HL-60 (cell line): ENCODE measurements at regions not wholly inside any gene's neighbourhood (a gene's known extent, or its start where the extent isn't known, plus 50 kb on each side); places are given as distances from the start of the nearest gene placed in this dataset.

Source experiments
- GABPA ChIP-seq: IDR thresholded peaks from 2 replicates; pipeline ENCODE4 v1.6.1; 2012; ENCODE audit warnings: low read depth
- POLR2AphosphoS5 ChIP-seq: IDR thresholded peaks from 2 replicates; pipeline ENCODE4 v1.6.1; 2012; ENCODE audit warnings: low read depth
- TF ChIP-seq, protein P1 (sequence below): IDR thresholded peaks from one replicate; pipeline ENCODE4 v1.5.1; 2011; ENCODE audit warnings: low read length, control low read depth, inconsistent platforms; ENCODE audit not compliant: insufficient read depth

DNA sequence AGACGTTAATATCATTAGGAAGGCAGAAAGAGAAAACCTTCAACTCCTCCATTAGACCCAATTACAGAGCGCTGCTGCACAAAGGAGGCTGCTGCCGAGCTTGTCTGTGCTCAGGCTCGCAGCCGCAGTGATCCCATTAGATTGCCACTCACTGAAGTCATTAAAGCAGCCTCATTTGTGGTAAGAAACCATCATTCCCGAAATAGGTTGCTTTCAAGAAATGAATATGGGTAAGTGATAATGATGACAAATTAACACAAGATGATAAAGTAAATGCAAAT is 137.2 kb downstream of the CAVIN4 start:
- TF ChIP-seq, protein P1, sequence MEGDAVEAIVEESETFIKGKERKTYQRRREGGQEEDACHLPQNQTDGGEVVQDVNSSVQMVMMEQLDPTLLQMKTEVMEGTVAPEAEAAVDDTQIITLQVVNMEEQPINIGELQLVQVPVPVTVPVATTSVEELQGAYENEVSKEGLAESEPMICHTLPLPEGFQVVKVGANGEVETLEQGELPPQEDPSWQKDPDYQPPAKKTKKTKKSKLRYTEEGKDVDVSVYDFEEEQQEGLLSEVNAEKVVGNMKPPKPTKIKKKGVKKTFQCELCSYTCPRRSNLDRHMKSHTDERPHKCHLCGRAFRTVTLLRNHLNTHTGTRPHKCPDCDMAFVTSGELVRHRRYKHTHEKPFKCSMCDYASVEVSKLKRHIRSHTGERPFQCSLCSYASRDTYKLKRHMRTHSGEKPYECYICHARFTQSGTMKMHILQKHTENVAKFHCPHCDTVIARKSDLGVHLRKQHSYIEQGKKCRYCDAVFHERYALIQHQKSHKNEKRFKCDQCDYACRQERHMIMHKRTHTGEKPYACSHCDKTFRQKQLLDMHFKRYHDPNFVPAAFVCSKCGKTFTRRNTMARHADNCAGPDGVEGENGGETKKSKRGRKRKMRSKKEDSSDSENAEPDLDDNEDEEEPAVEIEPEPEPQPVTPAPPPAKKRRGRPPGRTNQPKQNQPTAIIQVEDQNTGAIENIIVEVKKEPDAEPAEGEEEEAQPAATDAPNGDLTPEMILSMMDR, result no peak
- TF ChIP-seq POLR2AphosphoS5, result no peak
- no peak for TF ChIP-seq GABPA
